Activated CD8-positive, alpha-beta memory T cell treated with anti-CD3 and anti-CD28 coated beads, Interleukin-2, amount 50 U/mL, for 48 hours (primary cell): ENCODE measurements at regions not wholly inside any gene's neighbourhood (a gene's known extent, or its start where the extent isn't known, plus 50 kb on each side); places are given as distances from the start of the nearest gene placed in this dataset.
A peak's percentile ranks its signal among the peaks of the same experiment; 100 is the strongest.
"Not testable (repeated sequence)": the region's sequence is repeated elsewhere in the genome, so short reads cannot be mapped to it uniquely, and the experiment has no call there.

Source experiments
- DNase-seq: peaks from one replicate; pipeline ENCODE4 v3.0.0-alpha.2; 2020

DNA sequence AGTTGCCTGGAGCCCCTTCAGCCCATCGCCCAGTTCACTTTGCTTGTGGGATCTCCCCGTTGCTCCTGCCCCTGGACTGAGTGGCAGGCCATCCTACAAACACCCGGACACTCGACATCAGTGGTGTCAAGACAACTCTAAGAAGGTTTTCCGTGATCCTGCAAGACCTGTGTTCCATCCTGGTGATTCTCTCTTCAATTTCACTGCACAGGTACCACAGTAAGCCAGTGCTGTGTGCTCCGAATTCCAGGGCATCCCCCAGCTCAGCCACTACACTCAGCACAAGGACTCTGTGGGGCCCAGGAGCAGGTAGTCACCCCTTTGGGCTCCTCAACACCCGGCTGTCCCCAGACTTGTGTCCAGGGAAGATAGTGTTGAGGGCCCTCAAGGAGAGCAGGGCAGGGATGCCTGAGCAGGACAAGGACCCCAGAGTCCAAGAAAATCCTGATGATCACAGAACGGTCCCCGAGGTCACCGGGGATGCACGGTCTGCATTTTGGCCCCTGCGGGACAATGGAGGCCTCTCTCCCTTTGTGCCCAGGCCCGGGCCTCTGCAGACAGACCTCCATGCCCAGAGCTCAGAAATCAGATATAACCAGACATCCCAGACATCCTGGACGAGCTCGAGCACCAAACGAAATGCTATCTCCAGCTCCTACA, 146.9 kb upstream of the C1QTNF3 start:
- DNase-seq, result peak; percentile 65

- DNase-seq, result peak; percentile 66
Observed at GRCh38 chr5:34190466-34190865, 147.5 kb upstream of the C1QTNF3 start.

- DNase-seq, result peak; percentile 68
Observed at GRCh38 chr5:34191279-34191744, 148.3 kb upstream of the C1QTNF3 start.

DNA sequence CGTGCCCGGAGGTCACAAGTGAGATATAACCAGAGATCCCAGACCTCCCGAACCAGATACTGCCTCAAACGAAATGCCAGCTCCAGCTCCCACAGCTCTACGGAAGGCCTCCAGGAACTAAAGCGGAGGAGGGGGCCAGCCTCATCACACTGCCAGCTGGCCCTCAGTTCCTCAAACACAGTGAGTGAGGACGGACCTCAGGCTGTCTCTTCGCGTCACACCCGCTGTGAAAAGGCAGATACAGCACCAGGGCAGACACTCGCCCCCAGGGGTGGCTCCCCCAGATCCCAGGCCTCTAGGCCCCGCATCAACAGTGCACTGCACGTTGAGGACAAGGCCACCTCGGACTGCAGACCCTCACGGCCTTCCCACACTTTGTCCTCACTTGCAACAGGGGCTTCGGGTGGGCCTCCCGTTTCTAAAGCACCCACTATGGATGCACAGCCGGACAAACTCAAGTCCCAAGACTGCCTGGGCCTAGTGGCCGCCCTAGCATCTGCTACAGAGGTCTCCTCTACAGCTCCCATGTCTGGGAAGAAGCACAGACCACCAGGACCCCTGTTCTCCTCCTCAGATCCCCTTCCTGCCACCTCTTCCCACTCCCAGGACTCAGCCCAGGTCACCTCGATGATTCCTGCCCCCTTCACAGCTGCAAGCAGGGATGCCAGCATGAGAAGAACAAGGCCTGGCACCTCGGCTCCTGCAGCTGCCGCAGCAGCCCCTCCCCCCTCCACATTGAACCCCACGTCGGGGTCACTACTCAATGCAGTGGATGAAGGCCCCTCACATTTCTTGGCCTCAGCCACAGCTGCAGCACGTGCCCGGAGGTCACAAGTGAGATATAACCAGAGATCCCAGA, 149.3 kb upstream of the C1QTNF3 start:
- peak; percentile 68 for DNase-seq

GRCh38 chr5:34192923-34193262, 149.9 kb upstream of the C1QTNF3 start:
- not testable (repeated sequence) for DNase-seq

GRCh38 chr5:34193297-34193696, 150.3 kb upstream of the C1QTNF3 start:
- peak; percentile 58 for DNase-seq

- not testable (repeated sequence) for DNase-seq
Observed at GRCh38 chr5:34193804-34194203, 150.8 kb upstream of the C1QTNF3 start.

GRCh38 chr5:34196091-34196490, 153.1 kb upstream of the C1QTNF3 start:
- DNase-seq, result not testable (repeated sequence)

- not testable (repeated sequence) for DNase-seq
Observed at GRCh38 chr5:34205347-34205746, 162.3 kb upstream of the C1QTNF3 start.

- not testable (repeated sequence) for DNase-seq
Observed at GRCh38 chr5:34217386-34217785, 174.4 kb upstream of the C1QTNF3 start.

GRCh38 chr5:34221329-34222073, 178.5 kb upstream of the C1QTNF3 start:
- not testable (repeated sequence) for DNase-seq

DNA sequence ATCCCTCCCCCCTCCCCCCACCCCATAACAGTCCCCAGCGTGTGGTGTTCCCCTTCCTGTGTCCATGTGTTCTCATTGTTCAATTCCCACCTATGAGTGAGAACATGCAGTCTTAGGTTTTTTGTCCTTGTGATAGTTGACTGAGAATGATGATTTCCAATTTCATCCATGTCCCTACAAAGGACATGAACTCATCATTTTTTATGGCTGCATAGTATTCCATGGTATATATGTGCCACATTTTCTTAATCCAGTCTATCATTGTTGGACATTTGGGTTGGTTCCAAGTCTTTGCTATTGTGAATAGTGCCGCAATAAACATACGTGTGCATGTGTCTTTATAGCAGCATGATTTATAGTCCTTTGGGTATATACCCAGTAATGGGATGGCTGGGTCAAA, 180.1 kb upstream of the C1QTNF3 start:
- DNase-seq, result not testable (repeated sequence)

DNA sequence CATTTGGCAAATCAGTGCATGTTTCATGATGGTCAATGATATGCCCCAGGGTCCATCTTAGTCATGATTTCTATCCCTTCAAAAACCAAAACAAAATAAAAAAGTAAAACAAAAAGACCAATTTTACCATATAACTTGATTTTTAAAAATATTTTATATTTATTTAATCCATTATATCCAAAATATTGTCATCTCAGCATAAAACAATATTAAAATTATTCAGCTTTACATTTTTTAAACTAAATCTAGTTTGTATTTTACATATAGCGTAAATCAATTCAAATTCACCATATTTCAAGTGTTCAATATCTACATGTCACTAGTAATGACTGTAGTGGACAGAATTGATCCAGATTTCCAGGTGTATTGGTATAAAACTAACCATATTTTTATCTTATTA, 187.4 kb upstream of the C1QTNF3 start:
- DNase-seq, result not testable (repeated sequence)

DNA sequence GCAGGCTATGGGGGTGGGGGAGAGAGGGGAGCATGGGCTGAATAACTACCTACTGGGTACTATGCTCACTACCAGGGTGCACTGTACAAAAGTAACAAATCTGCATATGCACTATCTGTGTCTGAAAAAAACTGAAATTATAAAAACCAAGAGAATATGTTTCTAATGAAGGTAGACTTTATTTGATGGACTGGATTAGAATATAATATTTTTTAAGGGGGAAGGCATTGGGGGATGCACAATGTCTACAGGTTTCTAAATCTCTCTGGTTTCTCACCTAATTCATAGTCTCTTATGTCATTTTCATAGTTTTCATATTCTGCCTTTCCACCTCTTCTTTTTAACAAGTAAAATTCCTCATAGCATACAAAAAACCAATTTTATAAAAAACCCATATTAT, 200.8 kb upstream of the C1QTNF3 start:
- not testable (repeated sequence) for DNase-seq

DNA sequence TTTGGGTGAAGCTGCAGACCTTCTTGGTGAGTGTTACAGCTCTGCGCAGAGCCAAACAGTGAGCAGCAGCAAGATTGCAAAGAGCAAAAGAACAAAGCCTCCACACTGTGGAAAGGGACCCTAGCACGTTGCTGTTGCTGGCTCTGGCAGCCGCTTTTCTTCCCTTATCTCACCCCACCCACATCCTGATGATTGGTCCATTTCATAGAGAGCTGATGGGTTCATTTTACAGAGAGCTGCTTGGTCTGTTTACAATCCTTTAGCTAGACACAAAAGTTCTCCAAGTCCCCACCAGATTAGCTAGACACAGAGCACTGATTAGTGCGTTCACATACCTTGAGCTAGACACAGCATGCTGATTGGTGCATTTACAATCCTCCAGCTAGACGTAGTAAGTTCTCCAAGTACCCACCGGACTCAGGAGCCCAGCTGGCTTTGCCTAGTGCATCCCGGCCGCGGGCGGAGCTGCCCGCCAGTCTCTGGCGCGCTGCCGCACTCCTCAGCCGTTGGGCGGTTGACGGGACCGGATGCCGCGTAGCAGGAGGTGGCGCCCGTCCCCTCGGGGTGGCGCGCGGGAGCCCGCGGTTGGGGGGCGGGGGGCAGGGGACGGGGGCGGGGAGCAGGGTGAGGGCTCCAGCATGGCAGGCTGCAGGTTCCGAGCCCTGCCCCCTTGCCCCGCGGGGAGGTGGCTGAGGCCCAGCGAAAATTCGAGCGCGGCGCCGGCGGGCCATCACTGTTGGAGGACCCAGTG, 201.4 kb upstream of the C1QTNF3 start:
- DNase-seq, result peak; percentile 83

GRCh38 chr5:34245032-34245394, 202.0 kb upstream of the C1QTNF3 start:
- not testable (repeated sequence) for DNase-seq

DNA sequence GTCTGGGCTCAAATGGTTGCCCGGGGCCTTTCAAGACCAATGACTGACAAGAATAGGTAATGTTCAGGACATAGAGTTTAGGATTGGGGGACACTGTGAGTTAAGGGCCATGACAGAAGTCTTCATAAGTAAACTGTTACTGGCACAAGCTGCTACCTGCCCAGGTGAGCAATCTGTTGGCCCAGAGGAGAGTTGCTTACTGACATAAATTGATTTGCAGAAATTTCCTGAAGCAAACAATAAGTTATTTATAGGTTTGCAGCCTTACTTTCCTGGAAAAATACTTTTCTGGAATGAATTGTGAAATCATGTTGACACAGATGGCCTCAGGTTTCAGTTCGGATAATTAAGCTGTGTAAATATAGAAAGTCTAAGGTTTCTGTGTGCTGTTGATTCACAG, 202.8 kb upstream of the C1QTNF3 start:
- not testable (repeated sequence) for DNase-seq

DNA sequence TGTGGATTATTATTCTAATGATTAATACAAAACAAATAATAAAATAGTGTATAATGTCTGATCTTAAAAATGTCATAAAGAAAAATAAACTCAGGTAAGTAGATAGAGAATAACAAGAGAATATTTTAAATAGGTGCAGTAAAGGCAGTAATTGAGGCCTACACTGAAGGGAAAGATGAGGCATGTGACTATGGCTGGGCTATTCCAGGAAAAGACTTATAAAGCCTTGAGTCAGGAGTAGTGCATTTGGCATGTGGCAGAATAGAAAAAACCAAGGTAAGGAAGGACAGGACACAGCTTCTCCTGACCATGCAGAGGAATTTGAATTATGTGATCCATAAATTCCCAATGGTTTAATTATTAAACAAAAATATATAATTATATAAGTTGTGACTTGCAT, 215.6 kb upstream of the C1QTNF3 start:
- not testable (repeated sequence) for DNase-seq

DNA sequence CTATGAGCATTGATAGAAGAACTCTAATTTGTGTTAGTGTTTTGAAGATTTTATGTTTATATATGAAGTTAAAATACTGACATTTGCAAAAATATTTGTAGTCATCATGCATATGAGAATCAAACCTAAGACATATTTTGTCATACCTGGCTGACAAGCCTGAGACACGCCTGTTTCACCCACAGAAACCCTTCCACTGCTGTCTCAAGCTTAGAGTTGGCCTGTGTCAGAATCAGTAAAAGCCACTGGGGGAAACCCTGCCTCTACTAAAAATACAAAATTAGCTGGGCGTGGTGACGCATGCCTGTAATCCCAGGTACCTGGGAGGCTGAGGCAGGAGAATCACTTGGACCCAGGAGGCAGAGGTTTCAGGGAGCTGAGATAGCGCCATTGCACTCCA, 218.0 kb upstream of the C1QTNF3 start:
- not testable (repeated sequence) for DNase-seq

- not testable (repeated sequence) for DNase-seq
Observed at GRCh38 chr5:34266151-34266550, 223.1 kb upstream of the C1QTNF3 start.

GRCh38 chr5:34296759-34297158, 253.7 kb upstream of the C1QTNF3 start:
- DNase-seq, result not testable (repeated sequence)

DNA sequence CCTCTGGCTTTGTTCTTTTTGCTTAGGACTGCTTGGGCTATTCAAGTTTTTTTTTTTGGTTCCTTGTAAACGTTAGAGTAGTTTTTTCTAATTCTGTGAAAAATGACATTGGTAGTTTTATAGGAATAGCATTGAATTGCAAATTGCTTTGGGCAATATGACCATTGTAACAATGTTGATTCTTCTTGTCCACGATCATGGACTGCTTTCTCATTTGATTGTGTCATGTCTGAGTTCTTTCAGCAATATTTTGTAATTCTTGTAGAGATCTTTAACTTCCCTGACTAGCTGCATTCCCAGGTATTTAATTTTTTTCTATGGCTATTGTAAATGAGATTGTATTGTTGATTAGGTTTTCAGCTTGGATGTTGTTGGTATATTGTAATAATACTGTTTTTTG, 286.2 kb upstream of the C1QTNF3 start:
- not testable (repeated sequence) for DNase-seq
